Psoas muscle (tissue), 7 donors: ENCODE measurements at regions not wholly inside any gene's neighbourhood (a gene's known extent, or its start where the extent isn't known, plus 50 kb on each side); places are given as distances from the start of the nearest gene placed in this dataset.

Experiments used
- ATAC-seq, 4 donors: fragments of 200-7000 bp; cut with Tn5 transposase; one replicate each; pipeline ENCODE4 v1.9.1; 2020; ENCODE audit warnings: moderate library complexity in 3 of 4, mild to moderate bottlenecking in 2 of 4
- DNase-seq, 2 donors: peaks; one replicate each; pipeline ENCODE4 v3.0.0-alpha.2; 2020
- H3K27ac ChIP-seq: fragments of 200-600 bp; one replicate; pipeline ENCODE4 v1.8.0; 2022
- H3K27me3 ChIP-seq, 3 donors: fragments of 200-600 bp in 1 of 3; one replicate each; pipeline versions ENCODE4 v1.6.1 to v1.8.0; 2013 to 2022; ENCODE audit warnings: low read length in 2 of 3, mild to moderate bottlenecking in 2 of 3, moderate library complexity in 1 of 3; ENCODE audit not compliant: insufficient read depth in 3 of 3
- H3K36me3 ChIP-seq, 2 donors: fragments of 200-600 bp in 1 of 2; one replicate each; pipeline versions ENCODE4 v1.6.1 to v1.8.0; 2013 to 2022; ENCODE audit warnings: low read depth in 1 of 2, mild to moderate bottlenecking in 1 of 2, moderate library complexity in 1 of 2; ENCODE audit not compliant: insufficient read depth in 1 of 2
- H3K4me1 ChIP-seq: fragments of 200-600 bp; one replicate; pipeline ENCODE4 v1.8.0; 2022
- H3K4me3 ChIP-seq: fragments of 200-600 bp; one replicate; pipeline ENCODE4 v1.8.0; 2022; ENCODE audit warnings: mild to moderate bottlenecking
- H3K9me3 ChIP-seq: fragments of 200-600 bp; one replicate; pipeline ENCODE4 v1.8.0; 2022
- CTCF ChIP-seq: fragments of 200-600 bp; IDR thresholded peaks from one replicate; pipeline ENCODE4 v1.8.0; 2022; ENCODE audit warnings: antibody characterized with exemption
- WGBS, 3 donors: extraction: QIAGEN DNeasy Blood & Tissue Kit; methylation state at CpG; one replicate each; pipeline versions ENCODE4 v1.1.6 to v1.1.7; 2013; 5-methylcytosine and 5-hydroxymethylcytosine counted together
- intact Hi-C, 2 donors: fragments of 100-400 bp; cut with DNase I; formaldehyde crosslinking; loops; one replicate each; pipeline versions ENCODE4 v1.11.0 to v1.14.2; 2022
- donor health status: healthy with polysubstance abuse.
- donor health status: DM: no; HTN: no; CAD: no; lungs with moderate emphysema.
- donor health status: Bipolar disorder and iron deficiency.
- donor health status: healthy.
- donor health status: DM: yes; HTN: yes; CAD: no.
- donor health status: DM: no; HTN: no; CAD: no.
- donor health status: DM: yes; HTN: yes; CAD: no.

- Histone ChIP-seq H3K9me3 (no peaks in the 10 kb centered on the region), H3K4me3 (no peak overlapping the region), H3K36me3 (no peaks in the 10 kb centered on the region), H3K4me1 (no peaks in the 10 kb centered on the region), H3K27me3 (no peaks in the 10 kb centered on the region), H3K27ac (no peak overlapping the region)
- no peak for TF ChIP-seq CTCF
- no peak for ATAC-seq
- intact Hi-C loops = no loop called here
- 90 to 94% (median 94%) methylated on average over 27 to 32 of the region's 32 CpGs for WGBS, 3 donors
- no peak for DNase-seq
Measured at GRCh38 chr1:105795741-105796140, 1260.7 kb upstream of the PRMT6 start.

GRCh38 chr1:105830571-105831146, 1225.8 kb upstream of the PRMT6 start:
- intact Hi-C loops = no loop called here
- no peak overlapping the region for H3K4me3 ChIP-seq
- no peaks in the 10 kb centered on the region for H3K36me3 ChIP-seq
- no peak overlapping the region for H3K27ac ChIP-seq
- ATAC-seq (no peak), DNase-seq (no peak)
- H3K27me3 ChIP-seq = no peaks in the 10 kb centered on the region
- H3K4me1 ChIP-seq = no peaks in the 10 kb centered on the region
- no peaks in the 10 kb centered on the region for H3K9me3 ChIP-seq
- WGBS, 3 donors = 59 to 71% (median 69%) methylated on average over 3 of the region's 3 CpGs
- TF ChIP-seq CTCF = no peak

- intact Hi-C loops = no loop called here
- H3K36me3 ChIP-seq = no peaks in the 10 kb centered on the region
- H3K27me3 ChIP-seq = no peaks in the 10 kb centered on the region
- H3K4me3 ChIP-seq = no peak overlapping the region
- TF ChIP-seq CTCF = no peak
- ATAC-seq (no peak), DNase-seq (no peak)
- H3K9me3 ChIP-seq = no peaks in the 10 kb centered on the region
- H3K27ac ChIP-seq = no peak overlapping the region
- H3K4me1 ChIP-seq = no peaks in the 10 kb centered on the region
Measured at GRCh38 chr1:105838071-105838470, 1218.4 kb upstream of the PRMT6 start.

GRCh38 chr1:105865546-105865945, 1190.9 kb upstream of the PRMT6 start:
- Histone ChIP-seq H3K4me1 (no peaks in the 10 kb centered on the region), H3K36me3 (no peaks in the 10 kb centered on the region), H3K4me3 (no peak overlapping the region), H3K27ac (no peak overlapping the region), H3K9me3 (no peaks in the 10 kb centered on the region), H3K27me3 (no peaks in the 10 kb centered on the region)
- ATAC-seq (no peak), DNase-seq (no peak)
- WGBS, 3 donors = 86 to 87% (median 87%) methylated on average over 2 of the region's 2 CpGs
- TF ChIP-seq CTCF = no peak
- intact Hi-C loops = no loop called here

- 65 to 75% (median 71%) methylated on average over 1 of the region's 1 CpG for WGBS, 3 donors
- no peak for ATAC-seq
- no peaks in the 10 kb centered on the region for H3K36me3 ChIP-seq
- intact Hi-C loops = no loop called here
- no peaks in the 10 kb centered on the region for H3K4me1 ChIP-seq
- no peak overlapping the region for H3K4me3 ChIP-seq
- no peak for DNase-seq
- no peak for TF ChIP-seq CTCF
- no peaks in the 10 kb centered on the region for H3K27me3 ChIP-seq
- no peak overlapping the region for H3K27ac ChIP-seq
- H3K9me3 ChIP-seq = no peaks in the 10 kb centered on the region
Measured at GRCh38 chr1:105872817-105873216, 1183.7 kb upstream of the PRMT6 start.
